ENCODE measurements at regions not wholly inside any gene's neighbourhood (a gene's known extent, or its start where the extent isn't known, plus 50 kb on each side); places are given as distances from the start of the nearest gene placed in this dataset.
A peak's percentile ranks its signal among the peaks of the same experiment; 100 is the strongest.

DNA sequence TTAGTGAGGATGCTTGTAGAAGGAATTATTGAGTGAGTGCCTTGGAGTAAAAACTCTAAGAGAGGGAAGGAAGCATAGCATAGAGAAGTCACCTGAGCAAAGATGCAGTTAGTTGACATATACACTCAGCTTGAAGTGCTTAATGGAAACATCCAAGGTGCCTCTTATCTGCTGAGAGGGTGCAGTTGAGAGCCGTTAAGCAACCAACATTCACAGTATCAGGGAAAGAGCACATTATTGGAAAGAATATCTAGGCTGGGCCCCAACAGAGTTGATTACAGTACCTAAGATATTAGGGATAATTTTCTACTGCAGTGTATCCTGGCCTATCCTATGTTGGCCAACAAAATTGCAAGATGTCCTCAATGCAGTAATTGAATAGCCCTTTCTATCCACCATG is 302.0 kb downstream of the ETV1 start:
- TF ChIP-seq, protein P1, sequence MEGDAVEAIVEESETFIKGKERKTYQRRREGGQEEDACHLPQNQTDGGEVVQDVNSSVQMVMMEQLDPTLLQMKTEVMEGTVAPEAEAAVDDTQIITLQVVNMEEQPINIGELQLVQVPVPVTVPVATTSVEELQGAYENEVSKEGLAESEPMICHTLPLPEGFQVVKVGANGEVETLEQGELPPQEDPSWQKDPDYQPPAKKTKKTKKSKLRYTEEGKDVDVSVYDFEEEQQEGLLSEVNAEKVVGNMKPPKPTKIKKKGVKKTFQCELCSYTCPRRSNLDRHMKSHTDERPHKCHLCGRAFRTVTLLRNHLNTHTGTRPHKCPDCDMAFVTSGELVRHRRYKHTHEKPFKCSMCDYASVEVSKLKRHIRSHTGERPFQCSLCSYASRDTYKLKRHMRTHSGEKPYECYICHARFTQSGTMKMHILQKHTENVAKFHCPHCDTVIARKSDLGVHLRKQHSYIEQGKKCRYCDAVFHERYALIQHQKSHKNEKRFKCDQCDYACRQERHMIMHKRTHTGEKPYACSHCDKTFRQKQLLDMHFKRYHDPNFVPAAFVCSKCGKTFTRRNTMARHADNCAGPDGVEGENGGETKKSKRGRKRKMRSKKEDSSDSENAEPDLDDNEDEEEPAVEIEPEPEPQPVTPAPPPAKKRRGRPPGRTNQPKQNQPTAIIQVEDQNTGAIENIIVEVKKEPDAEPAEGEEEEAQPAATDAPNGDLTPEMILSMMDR (conservative IDR thresholded peaks at IDR 0.05; ENCODE audit: low read length) = no peak
- H3K4me3 ChIP-seq (ENCODE audit: low read length) = no peak overlapping the region
- no peak for DNase-seq (ENCODE audit: low read depth)

DNA sequence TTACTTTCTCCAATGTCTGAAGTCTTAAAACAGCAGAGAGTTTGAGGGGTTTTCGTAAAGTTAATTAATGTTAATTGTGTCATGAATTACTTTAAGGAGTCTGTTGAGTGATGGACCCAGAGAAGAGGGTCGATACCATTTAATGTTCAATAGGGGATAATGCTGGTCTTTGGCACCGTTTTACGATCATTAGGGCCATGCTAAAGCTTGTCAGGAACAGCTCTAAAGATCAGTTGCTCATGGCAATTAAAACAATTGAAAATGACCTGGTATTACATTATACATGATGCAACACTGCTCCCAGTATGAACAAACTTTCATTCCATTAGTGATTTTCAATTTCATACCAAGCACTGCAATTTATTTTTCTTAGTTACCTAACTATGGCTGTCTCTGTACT is 296.9 kb downstream of the ETV1 start:
- no peak overlapping the region for H3K4me3 ChIP-seq (ENCODE audit: low read length)
- peak; percentile 2 for DNase-seq (ENCODE audit: low read depth)
- TF ChIP-seq, protein P1 (conservative IDR thresholded peaks at IDR 0.05; ENCODE audit: low read length) = no peak

DNA sequence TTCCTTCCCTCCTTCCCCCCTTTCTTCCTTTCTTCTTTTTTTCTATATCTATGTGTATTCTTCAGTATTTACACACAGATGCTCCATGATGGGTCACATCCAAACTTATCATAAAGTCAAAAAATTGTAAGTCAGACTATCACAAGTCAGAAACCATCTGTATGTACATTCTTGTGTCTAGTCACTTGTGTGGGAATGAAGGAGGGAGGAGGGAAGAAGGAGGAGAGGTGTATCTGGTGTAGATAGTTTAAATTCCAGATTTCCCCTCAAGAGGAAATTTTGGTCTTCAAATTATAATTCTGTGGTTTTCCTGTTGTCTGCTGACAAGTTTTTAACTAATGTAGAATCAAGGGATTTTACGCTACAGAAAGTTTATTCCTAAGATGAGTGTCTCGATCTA is 287.2 kb downstream of the ETV1 start:
- no peak overlapping the region for H3K4me3 ChIP-seq (ENCODE audit: low read length)
- DNase-seq (ENCODE audit: low read depth) = peak; percentile 29
- TF ChIP-seq, protein P1 (conservative IDR thresholded peaks at IDR 0.05; ENCODE audit: low read length) = no peak

DNA sequence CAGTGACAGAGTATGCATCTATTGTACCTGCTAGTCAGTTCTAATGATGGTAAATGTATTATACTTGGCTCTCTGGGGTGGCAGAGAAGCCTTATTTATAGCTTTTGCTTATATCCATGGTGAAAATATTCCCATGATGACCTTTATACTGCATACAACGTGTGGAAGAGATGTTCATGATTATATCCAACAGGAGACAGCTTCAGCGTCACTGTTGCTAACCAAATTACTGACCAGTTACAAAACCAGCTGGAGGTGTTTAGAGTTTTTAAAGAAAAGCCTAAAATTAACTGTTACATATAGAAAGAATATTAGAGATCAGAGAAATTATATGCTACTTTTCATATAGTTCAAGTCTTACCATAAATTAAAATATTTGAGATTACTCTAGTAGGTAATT is 280.8 kb downstream of the ETV1 start:
- DNase-seq (ENCODE audit: low read depth) = no peak
- TF ChIP-seq, protein P1 (conservative IDR thresholded peaks at IDR 0.05; ENCODE audit: low read length) = no peak

DNA sequence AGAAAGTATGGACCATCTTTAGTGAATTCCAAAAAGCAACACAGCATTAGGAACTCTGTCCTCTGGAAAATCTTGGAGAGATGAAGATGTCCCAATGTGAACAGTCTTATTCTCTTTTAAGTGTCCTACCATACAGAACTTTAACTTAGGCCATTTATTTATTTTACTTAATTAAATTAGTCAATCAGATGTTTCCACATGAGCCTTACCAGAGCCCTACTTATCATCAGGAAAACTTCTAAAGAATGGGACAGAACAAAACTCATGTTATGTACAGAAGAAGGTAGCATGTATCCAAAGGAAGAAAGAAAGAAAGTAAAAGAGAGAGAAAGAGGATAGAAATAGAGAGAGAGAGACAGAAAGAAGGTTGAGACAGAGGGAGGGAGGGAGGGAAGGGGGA is 276.4 kb downstream of the ETV1 start:
- no peak for DNase-seq (ENCODE audit: low read depth)
- TF ChIP-seq, protein P1 (conservative IDR thresholded peaks at IDR 0.05; ENCODE audit: low read length) = no peak
- no peak overlapping the region for H3K4me3 ChIP-seq (ENCODE audit: low read length)

More for the DNA sequence above, 280.8 kb downstream of the ETV1 start:
- H3K4me3 ChIP-seq (ENCODE audit: low read length) = no peak overlapping the region

DNA sequence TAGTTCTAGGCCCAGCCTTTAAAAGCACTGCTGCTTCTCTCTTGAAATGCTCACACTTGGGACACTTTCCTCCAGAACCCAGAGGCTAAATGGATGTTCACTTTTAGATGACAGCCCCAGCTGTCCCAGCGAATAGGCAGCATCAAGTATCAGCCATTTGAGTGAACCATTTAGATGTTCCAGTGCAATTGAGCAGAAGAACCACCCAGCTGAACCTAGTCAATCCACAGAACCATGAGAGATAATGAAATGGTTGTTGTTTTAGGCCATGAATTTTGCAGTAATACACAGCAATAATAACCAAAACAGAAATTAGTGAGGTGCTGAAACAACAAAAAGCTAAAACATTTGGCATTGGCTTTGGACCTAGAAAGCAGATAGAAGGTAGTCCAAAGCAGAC is 273.9 kb downstream of the ETV1 start:
- no peak overlapping the region for H3K4me3 ChIP-seq (ENCODE audit: low read length)
- TF ChIP-seq, protein P1 (conservative IDR thresholded peaks at IDR 0.05; ENCODE audit: low read length) = no peak
- no peak for DNase-seq (ENCODE audit: low read depth)

DNA sequence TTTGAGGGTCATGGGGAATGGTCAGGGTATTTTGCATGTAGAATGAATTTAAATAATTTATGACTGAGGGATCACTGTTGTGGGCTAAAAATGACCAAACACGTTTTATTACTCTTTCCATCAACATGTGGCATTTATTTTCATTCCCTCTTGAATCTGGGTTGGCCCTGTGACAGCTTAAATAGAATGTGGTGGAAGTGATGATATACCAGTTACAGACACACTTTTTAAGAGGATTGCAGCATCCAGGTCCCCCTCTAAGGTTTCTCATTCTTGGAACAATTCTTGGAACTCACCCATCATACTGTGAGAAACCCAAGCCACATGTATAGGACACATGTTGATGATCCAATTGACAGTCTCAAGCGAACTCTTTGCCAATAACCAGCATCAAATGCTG is 272.4 kb downstream of the ETV1 start:
- peak; percentile 73 for DNase-seq (ENCODE audit: low read depth)
- TF ChIP-seq, protein P1 (conservative IDR thresholded peaks at IDR 0.05; ENCODE audit: low read length) = no peak
- no peak overlapping the region for H3K4me3 ChIP-seq (ENCODE audit: low read length)

Data from AG10803 (cell line).